ENCODE measurements at regions not wholly inside any gene's neighbourhood (a gene's known extent, or its start where the extent isn't known, plus 50 kb on each side); places are given as distances from the start of the nearest gene placed in this dataset.

DNA sequence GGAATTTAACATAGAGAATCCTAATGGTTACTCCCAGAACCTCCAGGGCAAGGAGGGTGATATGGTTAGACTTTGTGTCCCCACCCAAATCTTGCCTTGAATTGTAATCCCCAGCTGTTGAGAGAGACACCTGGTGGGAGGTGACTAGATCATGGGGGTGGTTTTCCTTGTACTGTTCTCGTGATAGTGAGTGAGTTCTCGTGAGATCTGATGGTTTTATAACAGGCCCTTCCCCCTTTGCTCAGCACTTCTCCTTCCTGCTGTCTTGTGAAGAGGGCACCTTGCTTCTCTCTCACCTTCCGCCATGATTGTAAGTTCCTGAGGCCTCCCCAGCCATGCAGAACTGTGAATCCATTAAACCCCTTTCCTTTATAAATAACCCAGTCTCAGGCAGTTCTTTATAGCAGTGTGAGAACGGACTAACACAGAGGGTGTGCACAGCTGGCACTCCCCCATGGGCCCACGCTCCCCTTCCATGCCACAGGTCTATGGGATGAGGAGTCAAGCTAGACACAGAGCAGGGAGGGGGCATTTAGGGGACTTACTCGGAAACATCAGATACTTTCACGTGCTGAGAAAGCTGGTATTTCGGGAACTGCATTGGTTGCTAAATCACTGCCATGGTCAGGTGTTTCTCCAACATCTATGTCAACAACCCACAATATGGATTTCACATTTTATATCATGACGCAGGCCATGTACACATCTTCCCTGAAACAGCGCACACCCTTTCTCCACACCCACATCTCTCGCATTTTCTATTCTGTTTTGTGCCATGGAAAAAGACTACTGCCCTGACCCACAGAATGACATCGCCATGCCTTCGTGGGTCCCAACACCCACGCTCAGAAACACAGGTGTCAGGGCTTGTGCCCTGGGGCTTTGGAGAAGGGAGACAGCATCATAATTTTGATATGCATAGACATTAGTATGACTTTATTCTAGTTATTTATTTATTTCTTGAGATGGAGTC lies 199.1 kb upstream of the GSE1 start:
- no peaks in the 10 kb centered on the region for H3K9me1 ChIP-seq (ENCODE audit: insufficient read depth, low read length)
- no peak overlapping the region for H3K18ac ChIP-seq (ENCODE audit: low read depth, low read length)
- no peak overlapping the region for H2BK5ac ChIP-seq (ENCODE audit: low read depth, low read length, poor library complexity, severe bottlenecking)
- no peaks in the 10 kb centered on the region for H3K27me3 ChIP-seq (ENCODE audit: control insufficient read depth, insufficient read depth, low read length)
- no peak overlapping the region for H3K9ac ChIP-seq (ENCODE audit: low read depth, low read length)
- ChIA-PET CTCF (no interaction called here), POLR2A (ENCODE audit: unreplicated experiment) (no interaction called here)
- no peak overlapping the region for H3K14ac ChIP-seq (replicated peaks; ENCODE audit: low read depth, low read length)
- H2AFZ ChIP-seq (replicated peaks; ENCODE audit: low read length, poor library complexity) = no peak overlapping the region
- H3K4me2 ChIP-seq (ENCODE audit: low read depth, low read length) = no peak overlapping the region
- H3K27ac ChIP-seq (ENCODE audit: insufficient read depth, low read length) = no peak overlapping the region
- no peaks in the 10 kb centered on the region for H3K9me3 ChIP-seq (ENCODE audit: control insufficient read depth, insufficient read depth, low read length)
- 0 out of 2 replicates have a peak, but pooled peaks cover 1% of the 10 kb centered on the region for H3K36me3 ChIP-seq (ENCODE audit: control insufficient read depth, insufficient read depth, low read length)
- H3K4ac ChIP-seq (ENCODE audit: low read depth, low read length) = no peak overlapping the region
- DNase-seq = no peak
- H3K23ac ChIP-seq (ENCODE audit: low read depth, low read length) = no peak overlapping the region
- H2AK9ac ChIP-seq (replicated peaks; ENCODE audit: low read depth, low read length, poor library complexity) = no peak overlapping the region
- no peak overlapping the region for H3K56ac ChIP-seq (ENCODE audit: extremely low read depth, insufficient read depth, low read length)
- H2AK5ac ChIP-seq (ENCODE audit: low read depth, low read length) = no peak overlapping the region
- no peaks in the 10 kb centered on the region; the same call in 1 of the 2 replicates for H3K4me1 ChIP-seq (ENCODE audit: control insufficient read depth, insufficient read depth, low read length)
- H4K8ac ChIP-seq (ENCODE audit: low read depth in 2 of 2, low read length in 2 of 2) = no peak overlapping the region
- BruUV-seq (replicated peaks) = no TSS peak
- no peak for TF ChIP-seq CEBPB (IDR thresholded peaks at IDR 0.05; ENCODE audit: low read depth, low read length)
- H4K20me1 ChIP-seq (ENCODE audit: insufficient read depth, low read length) = peaks cover 30% of the 10 kb centered on the region
- no peak for ATAC-seq (ENCODE audit: low read depth)
- H4K91ac ChIP-seq (ENCODE audit: insufficient read depth, low read depth, low read length) = no peak overlapping the region
- peaks cover 0 to 10% of the 10 kb centered on the region in 2 experiments; a peak in 2 of 4 replicates for H3K79me1 ChIP-seq (ENCODE audit: low read depth in 1 of 2, low read length in 2 of 2)
- H3K4me3 ChIP-seq (ENCODE audit: insufficient read depth, low read depth, low read length) = no peak overlapping the region
- H4K5ac ChIP-seq (ENCODE audit: low read depth, low read length) = no peak overlapping the region
- in situ Hi-C loops (cut with MboI; ENCODE audit: low sequenced_read_pairs) = no loop called here
- no CpG with 5 or more reads among the region's 14 CpGs for WGBS, 2 experiments (ENCODE audit: extremely low coverage in 2 of 2, insufficient read length in 1 of 2)
- H2BK20ac ChIP-seq (ENCODE audit: low read depth, low read length) = no peak overlapping the region
- intact Hi-C loops (cut with micrococcal nuclease) = no loop called here
- H2BK15ac ChIP-seq (ENCODE audit: low read depth, low read length) = no peak overlapping the region
- dilution Hi-C loops (cut with HindIII; ENCODE audit: low sequenced_read_pairs, unreplicated experiment) = no loop called here
- H2BK120ac ChIP-seq (ENCODE audit: low read depth, low read length) = no peak overlapping the region

All from IMR-90 (cell line).